Endodermal cell (in vitro differentiated cells): ENCODE measurements at regions not wholly inside any gene's neighbourhood (a gene's known extent, or its start where the extent isn't known, plus 50 kb on each side); places are given as distances from the start of the nearest gene placed in this dataset.
"Not testable (repeated sequence)": the region's sequence is repeated elsewhere in the genome, so short reads cannot be mapped to it uniquely, and the experiment has no call there.

Source experiments
- DNase-seq: peaks from one replicate; pipeline ENCODE4 v3.0.0-alpha.2; 2017
- H3K27ac ChIP-seq: 2 replicates; pipeline ENCODE4 v1.5.1; 2013; ENCODE audit warnings: mild to moderate bottlenecking, low read depth, low read length, moderate library complexity
- H3K27me3 ChIP-seq: 2 replicates; pipeline ENCODE4 v1.6.1; 2013; ENCODE audit warnings: mild to moderate bottlenecking, low read length, moderate library complexity; ENCODE audit not compliant: insufficient read depth, control insufficient read depth, poor library complexity, severe bottlenecking
- H3K36me3 ChIP-seq: 2 replicates; pipeline ENCODE4 v1.7.0; 2013; ENCODE audit warnings: mild to moderate bottlenecking, low read length, moderate library complexity; ENCODE audit not compliant: control insufficient read depth, insufficient read depth
- H3K4me1 ChIP-seq: one replicate; pipeline ENCODE4 v1.7.0; 2013; ENCODE audit warnings: low read length; ENCODE audit not compliant: control insufficient read depth, insufficient read depth
- H3K4me3 ChIP-seq: 2 replicates; pipeline ENCODE4 v1.5.1; 2013; ENCODE audit warnings: mild to moderate bottlenecking, low read length, moderate library complexity
- H3K9ac ChIP-seq: 2 replicates; pipeline ENCODE4 v1.6.1; 2013; ENCODE audit warnings: mild to moderate bottlenecking, low read length, moderate library complexity; ENCODE audit not compliant: poor library complexity, severe bottlenecking; ENCODE audit errors: extremely low read depth
- H3K9me3 ChIP-seq: 2 replicates; pipeline ENCODE4 v1.6.1; 2013; ENCODE audit warnings: mild to moderate bottlenecking, low read length, moderate library complexity; ENCODE audit not compliant: control insufficient read depth
- H3K27ac Mint-ChIP-seq: 2 replicates; pipeline ENCODE4 v1.8.0; 2020; ENCODE audit warnings: mixed read lengths
- H3K27me3 Mint-ChIP-seq: 2 replicates; pipeline ENCODE4 v1.8.0; 2021; ENCODE audit warnings: mild to moderate bottlenecking, mixed read lengths; ENCODE audit not compliant: insufficient read depth
- H3K36me3 Mint-ChIP-seq: 2 replicates; pipeline ENCODE4 v1.8.0; 2020; ENCODE audit warnings: low read depth, mixed read lengths
- H3K4me1 Mint-ChIP-seq: 2 replicates; pipeline ENCODE4 v1.8.0; 2020; ENCODE audit warnings: mixed read lengths
- H3K4me3 Mint-ChIP-seq: 2 replicates; pipeline ENCODE4 v1.8.0; 2020; ENCODE audit warnings: mild to moderate bottlenecking, moderate library complexity, mixed read lengths
- H3K9me3 Mint-ChIP-seq: 2 replicates; pipeline ENCODE4 v1.8.0; 2020; ENCODE audit warnings: mild to moderate bottlenecking, mixed read lengths
- CTCF ChIP-seq: fragments of 200-600 bp; sonication (generic); conservative IDR thresholded peaks from 2 replicates; pipeline ENCODE4 v1.5.0; 2021; ENCODE audit warnings: antibody characterized with exemption, mild to moderate bottlenecking
- WGBS, 2 experiments: methylation state at CpG; one replicate each; pipeline versions ENCODE4 v1.1.5 to v1.1.7; 2013; ENCODE audit warnings: missing lambda C conversion rate in 2 of 2, mixed read lengths in 1 of 2; ENCODE audit not compliant: insufficient coverage in 1 of 2, insufficient read length in 1 of 2; 5-methylcytosine and 5-hydroxymethylcytosine counted together

- Histone ChIP-seq H3K27ac (no peak overlapping the region), H3K36me3 (no peaks in the 10 kb centered on the region), H3K4me1 (no peaks in the 10 kb centered on the region), H3K4me3 (no peak overlapping the region), H3K9me3 (no peaks in the 10 kb centered on the region), H3K27me3 (no peaks in the 10 kb centered on the region), H3K9ac (no peak overlapping the region)
- Mint-ChIP-seq H3K36me3 (no peaks in the 10 kb centered on the region), H3K4me3 (no peak overlapping the region), H3K9me3 (peaks cover 20% of the 10 kb centered on the region), H3K27ac (no peak overlapping the region), H3K27me3 (peaks cover 17% of the 10 kb centered on the region), H3K4me1 (no peaks in the 10 kb centered on the region)
- no peak for TF ChIP-seq CTCF
- no peak for DNase-seq
- 97% methylated on average over 1 of the region's 1 CpG; no CpG with 5 or more reads in 1 of the 2 experiments for WGBS, 2 experiments
Observed at GRCh38 chr7:69311489-69311888, 286.8 kb upstream of the AUTS2 start.

GRCh38 chr7:69313852-69314251, 284.4 kb upstream of the AUTS2 start:
- H3K9ac ChIP-seq, H3K4me1 ChIP-seq, H3K27ac ChIP-seq, DNase-seq, H3K4me3 ChIP-seq, H3K4me1 Mint-ChIP-seq, H3K4me3 Mint-ChIP-seq, H3K36me3 Mint-ChIP-seq, H3K27ac Mint-ChIP-seq, H3K36me3 ChIP-seq, H3K9me3 ChIP-seq, H3K27me3 ChIP-seq: not testable (repeated sequence)
- H3K27me3 Mint-ChIP-seq, result peaks cover 22% of the 10 kb centered on the region
- peaks cover 20% of the 10 kb centered on the region for H3K9me3 Mint-ChIP-seq
- WGBS, 2 experiments, result 92 to 94% methylated on average over 2 to 4 of the region's 4 CpGs

GRCh38 chr7:69318794-69319193, 279.5 kb upstream of the AUTS2 start:
- peaks cover 35% of the 10 kb centered on the region for H3K27me3 Mint-ChIP-seq
- Histone ChIP-seq H3K4me3 (no peak overlapping the region), H3K4me1 (peaks cover 2% of the 10 kb centered on the region), H3K27ac (no peak overlapping the region), H3K36me3 (no peaks in the 10 kb centered on the region), H3K9me3 (no peaks in the 10 kb centered on the region), H3K9ac (no peak overlapping the region), H3K27me3 (peaks cover 14% of the 10 kb centered on the region)
- H3K4me3 Mint-ChIP-seq, result no peak overlapping the region
- no peak for TF ChIP-seq CTCF
- peaks cover 15% of the 10 kb centered on the region for H3K9me3 Mint-ChIP-seq
- no peak overlapping the region for H3K27ac Mint-ChIP-seq
- no peak for DNase-seq
- H3K4me1 Mint-ChIP-seq, result peaks cover 5% of the 10 kb centered on the region
- H3K36me3 Mint-ChIP-seq, result no peaks in the 10 kb centered on the region
- 76 to 78% methylated on average over 10 of the region's 10 CpGs for WGBS, 2 experiments

- peaks cover 3% of the 10 kb centered on the region for H3K4me1 Mint-ChIP-seq
- H3K4me1 ChIP-seq, result no peaks in the 10 kb centered on the region
- peaks cover 13% of the 10 kb centered on the region for H3K9me3 Mint-ChIP-seq
- H3K36me3 Mint-ChIP-seq, result peaks cover 2% of the 10 kb centered on the region
- H3K27ac Mint-ChIP-seq, result no peak overlapping the region
- no peaks in the 10 kb centered on the region for H3K36me3 ChIP-seq
- H3K4me3 Mint-ChIP-seq, result no peak overlapping the region
- WGBS, 2 experiments, result 63 to 66% methylated on average over 4 of the region's 5 CpGs
- H3K9me3 ChIP-seq, result peaks cover 17% of the 10 kb centered on the region
- no peak overlapping the region for H3K4me3 ChIP-seq
- H3K27me3 Mint-ChIP-seq, result no peaks in the 10 kb centered on the region
- H3K9ac ChIP-seq, result no peak overlapping the region
- no peaks in the 10 kb centered on the region for H3K27me3 ChIP-seq
- H3K27ac ChIP-seq, result no peak overlapping the region
- no peak for TF ChIP-seq CTCF
- no peak for DNase-seq
Observed at GRCh38 chr7:69328516-69328915, 269.8 kb upstream of the AUTS2 start.
